VCaP (cell line): ENCODE measurements at regions not wholly inside any gene's neighbourhood (a gene's known extent, or its start where the extent isn't known, plus 50 kb on each side); places are given as distances from the start of the nearest gene placed in this dataset.
"Not testable (repeated sequence)": the region's sequence is repeated elsewhere in the genome, so short reads cannot be mapped to it uniquely, and the experiment has no call there.

ENCODE experiments used
- H3K27ac ChIP-seq: fragments of 450-650 bp; 2 replicates; pipeline ENCODE4 v1.5.1; 2017
- TF ChIP-seq, protein P1 (sequence below): fragments of 450-650 bp; conservative IDR thresholded peaks from 2 replicates; pipeline ENCODE4 v1.5.1; 2017; ENCODE audit warnings: mild to moderate bottlenecking, moderate library complexity

- H3K27ac ChIP-seq = no peak overlapping the region
- TF ChIP-seq, protein P1, sequence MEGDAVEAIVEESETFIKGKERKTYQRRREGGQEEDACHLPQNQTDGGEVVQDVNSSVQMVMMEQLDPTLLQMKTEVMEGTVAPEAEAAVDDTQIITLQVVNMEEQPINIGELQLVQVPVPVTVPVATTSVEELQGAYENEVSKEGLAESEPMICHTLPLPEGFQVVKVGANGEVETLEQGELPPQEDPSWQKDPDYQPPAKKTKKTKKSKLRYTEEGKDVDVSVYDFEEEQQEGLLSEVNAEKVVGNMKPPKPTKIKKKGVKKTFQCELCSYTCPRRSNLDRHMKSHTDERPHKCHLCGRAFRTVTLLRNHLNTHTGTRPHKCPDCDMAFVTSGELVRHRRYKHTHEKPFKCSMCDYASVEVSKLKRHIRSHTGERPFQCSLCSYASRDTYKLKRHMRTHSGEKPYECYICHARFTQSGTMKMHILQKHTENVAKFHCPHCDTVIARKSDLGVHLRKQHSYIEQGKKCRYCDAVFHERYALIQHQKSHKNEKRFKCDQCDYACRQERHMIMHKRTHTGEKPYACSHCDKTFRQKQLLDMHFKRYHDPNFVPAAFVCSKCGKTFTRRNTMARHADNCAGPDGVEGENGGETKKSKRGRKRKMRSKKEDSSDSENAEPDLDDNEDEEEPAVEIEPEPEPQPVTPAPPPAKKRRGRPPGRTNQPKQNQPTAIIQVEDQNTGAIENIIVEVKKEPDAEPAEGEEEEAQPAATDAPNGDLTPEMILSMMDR = no peak
Observed at GRCh38 chr20:48120120-48120519, 334.8 kb upstream of the SULF2 start.

DNA sequence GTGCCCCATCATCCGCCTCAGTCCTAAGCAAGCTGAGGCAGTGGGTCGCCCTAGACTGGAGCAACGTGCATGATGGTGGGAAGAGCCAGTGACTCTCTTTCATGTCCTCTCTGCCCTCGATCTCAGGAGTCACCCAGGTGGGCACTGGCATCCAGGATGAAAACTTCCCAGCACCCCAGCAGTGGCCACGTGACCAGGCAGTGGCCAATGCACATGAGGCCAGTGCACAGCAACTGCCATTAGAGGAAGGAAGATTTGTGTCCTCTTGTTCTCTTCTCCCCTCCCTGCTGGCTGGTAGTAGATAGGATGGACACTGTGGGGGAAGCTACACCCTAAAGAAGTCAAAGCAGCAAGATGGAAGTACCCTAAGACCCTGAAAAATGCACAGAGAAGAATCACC is 334.1 kb upstream of the SULF2 start:
- H3K27ac ChIP-seq = not testable (repeated sequence)

GRCh38 chr20:48115502-48115901 is 330.2 kb upstream of the SULF2 start:
- TF ChIP-seq, protein P1 = no peak
- H3K27ac ChIP-seq = no peak overlapping the region

GRCh38 chr20:48107560-48107959 is 322.3 kb upstream of the SULF2 start:
- TF ChIP-seq, protein P1 = no peak
- H3K27ac ChIP-seq = no peak overlapping the region

DNA sequence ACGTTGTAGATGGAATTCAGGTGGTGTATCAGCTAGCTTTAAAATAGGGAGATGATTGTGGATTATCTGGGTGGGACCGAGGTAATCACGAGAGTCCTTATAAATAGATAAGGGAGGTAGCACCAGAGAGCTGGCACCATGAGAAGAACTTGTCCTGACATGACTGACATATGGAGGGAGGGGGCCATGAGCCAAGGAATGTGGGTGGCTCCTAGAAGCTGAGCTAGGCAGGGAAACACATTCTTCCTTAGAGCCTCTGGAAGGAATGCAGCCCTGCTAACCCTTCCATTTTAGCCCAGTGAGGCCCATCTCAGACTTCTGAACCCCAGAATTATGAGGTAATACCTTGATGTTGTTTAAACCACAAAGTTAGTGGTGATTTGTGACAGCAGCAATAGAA is 321.1 kb upstream of the SULF2 start:
- no peak overlapping the region for H3K27ac ChIP-seq
- TF ChIP-seq, protein P1 = no peak

GRCh38 chr20:48105526-48105925 is 320.2 kb upstream of the SULF2 start:
- TF ChIP-seq, protein P1 = no peak
- no peak overlapping the region for H3K27ac ChIP-seq

DNA sequence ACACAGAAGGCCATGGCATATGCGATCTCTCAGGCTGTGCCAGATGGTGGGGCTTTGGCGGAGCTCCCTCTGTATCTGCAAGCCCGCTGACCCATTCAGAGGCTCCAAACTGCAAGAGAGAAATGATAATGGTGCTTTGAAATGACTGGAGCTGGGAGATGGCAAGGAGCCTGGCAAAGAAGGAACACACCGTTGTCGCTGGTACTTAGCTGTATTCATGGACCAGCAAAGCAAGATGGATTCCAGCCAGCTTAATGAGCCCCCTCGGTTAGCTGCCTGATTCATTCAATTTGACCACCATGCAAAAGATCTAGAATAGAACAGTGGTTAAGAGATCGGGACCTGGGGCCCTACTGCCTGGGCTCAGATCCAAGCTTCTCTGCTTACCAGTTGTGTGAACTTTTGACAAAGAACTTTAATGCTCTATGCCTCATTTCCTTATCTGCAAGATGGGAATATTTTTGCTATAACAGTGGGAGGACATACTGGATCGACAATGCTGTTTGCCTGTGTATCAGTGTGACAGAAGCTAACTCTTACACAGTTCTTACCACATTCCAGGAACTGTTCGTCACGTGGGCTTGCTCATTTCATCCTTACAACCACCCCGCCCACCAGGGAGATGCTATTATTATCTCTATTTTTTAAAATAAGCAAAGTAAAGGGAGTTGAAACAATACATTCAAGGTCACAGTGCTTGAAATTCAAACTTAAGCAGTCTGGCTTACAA is 317.8 kb upstream of the SULF2 start:
- H3K27ac ChIP-seq = no peak overlapping the region
- TF ChIP-seq, protein P1 = no peak

DNA sequence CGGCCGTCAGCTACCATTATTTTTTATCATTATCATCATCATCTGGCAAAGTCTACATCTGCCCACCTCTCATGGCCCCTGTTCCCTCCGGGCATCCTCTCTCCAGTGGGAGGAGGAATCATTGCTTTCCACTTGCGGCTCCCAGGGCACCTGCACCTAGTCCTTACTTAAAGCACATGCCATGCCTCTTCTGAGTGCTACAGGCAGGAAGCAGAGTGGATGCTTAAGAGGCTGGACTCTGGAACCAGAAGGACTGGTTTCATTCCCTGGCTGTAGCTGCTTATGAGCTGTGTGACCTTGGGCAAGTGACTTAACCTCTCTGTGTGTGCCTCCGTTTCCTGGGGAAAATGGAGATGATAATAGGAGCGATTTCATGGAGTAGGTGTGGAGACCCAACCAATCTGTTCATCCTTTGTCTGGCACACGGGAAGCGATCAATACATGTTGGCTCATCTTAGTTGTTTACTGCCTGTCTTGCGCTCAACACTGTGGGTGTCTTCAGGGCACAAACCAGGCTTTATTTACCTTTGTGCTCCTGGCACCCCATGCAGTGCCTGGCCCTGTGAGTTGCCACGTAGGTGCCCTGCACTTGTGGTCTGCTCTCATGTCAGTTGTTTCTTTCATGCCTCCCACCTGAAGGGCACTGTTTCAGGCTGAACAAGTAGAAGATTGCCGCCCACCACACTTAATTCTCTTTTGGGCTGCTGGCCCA is 317.0 kb upstream of the SULF2 start:
- H3K27ac ChIP-seq = no peak overlapping the region
- TF ChIP-seq, protein P1 = no peak
